ENCODE measurements at regions not wholly inside any gene's neighbourhood (a gene's known extent, or its start where the extent isn't known, plus 50 kb on each side); places are given as distances from the start of the nearest gene placed in this dataset.
A peak's percentile ranks its signal among the peaks of the same experiment; 100 is the strongest.
"Not testable (repeated sequence)": the region's sequence is repeated elsewhere in the genome, so short reads cannot be mapped to it uniquely, and the experiment has no call there.

DNA sequence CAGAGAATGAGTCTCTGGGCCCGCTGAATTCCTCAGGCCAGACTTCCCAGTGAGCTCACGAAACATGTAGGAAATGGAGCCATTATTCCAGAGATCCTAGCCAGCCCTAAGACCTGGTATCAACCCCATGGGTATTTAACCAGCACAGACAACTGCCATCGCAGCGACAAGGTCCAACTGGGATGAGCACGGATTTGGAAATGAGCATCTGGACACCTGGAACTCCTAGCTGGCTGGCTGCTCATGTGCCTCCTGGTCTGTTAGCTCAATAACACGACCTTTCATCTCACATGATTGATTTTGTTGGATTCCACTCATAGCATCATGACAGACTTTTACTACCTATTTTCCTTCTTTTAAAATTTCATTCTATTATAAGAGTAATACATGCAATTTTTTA lies 51.0 kb downstream of the POU3F3 start:
- DNase-seq (ENCODE audit: low read depth in 2 of 3, low spot score in 2 of 3): no peak

DNA sequence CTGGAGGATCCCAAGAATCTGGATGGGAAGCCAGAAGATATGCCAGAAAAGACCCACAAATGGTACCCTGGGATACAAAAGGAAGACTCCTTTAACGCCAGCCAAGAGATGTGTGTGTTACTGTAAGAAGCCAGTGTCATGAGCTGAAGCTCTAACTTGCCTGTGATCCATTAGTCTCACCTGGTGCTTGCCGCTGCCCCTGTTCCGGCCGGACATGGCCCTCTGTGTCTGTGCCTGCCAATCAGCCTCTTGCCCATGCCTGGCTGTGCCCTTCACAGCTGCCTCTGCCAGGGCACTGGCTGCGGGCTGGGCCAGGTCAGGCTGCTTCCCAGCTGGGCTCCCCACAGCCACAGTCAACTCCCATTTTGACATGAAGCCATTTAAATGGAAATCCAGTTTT lies 55.4 kb downstream of the POU3F3 start:
- no peak for DNase-seq (ENCODE audit: low read depth in 2 of 3, low spot score in 2 of 3)

GRCh38 chr2:104914509-104914908 lies 60.6 kb downstream of the POU3F3 start:
- DNase-seq (ENCODE audit: low read depth in 2 of 3, low spot score in 2 of 3): no peak

DNA sequence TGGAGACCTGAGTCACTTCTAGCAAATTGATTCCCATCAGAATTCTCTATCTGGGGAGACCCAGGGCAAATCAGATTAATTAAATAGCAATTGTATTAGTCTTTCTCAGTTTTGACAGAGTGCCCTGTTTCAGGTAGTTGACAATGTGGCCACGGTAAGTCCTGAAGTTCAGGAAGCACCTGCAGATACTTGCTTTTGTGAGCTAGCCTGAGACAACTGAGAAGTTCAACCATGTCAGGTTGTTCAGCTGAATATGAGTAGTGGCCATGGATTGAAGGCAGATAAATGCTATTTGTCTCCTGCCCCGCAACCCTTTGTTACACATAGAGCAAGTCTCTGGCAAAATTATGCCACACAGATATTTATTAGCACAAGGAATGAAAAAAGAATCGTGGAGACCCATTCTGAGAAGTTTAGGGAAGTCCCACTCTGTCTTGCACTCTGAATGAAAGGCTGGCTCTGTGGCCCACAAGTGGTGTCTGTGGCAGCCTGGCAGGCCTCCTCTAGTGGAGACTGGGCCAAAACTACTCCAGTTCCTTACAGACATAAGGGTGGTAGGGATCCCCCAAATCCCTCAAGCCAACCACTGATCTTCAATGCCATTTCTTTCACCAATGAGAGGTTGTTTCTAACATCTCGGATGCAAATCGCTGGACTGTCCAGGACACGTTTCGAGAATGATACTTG lies 61.3 kb downstream of the POU3F3 start:
- no peak for DNase-seq (ENCODE audit: low read depth in 2 of 3, low spot score in 2 of 3)

DNA sequence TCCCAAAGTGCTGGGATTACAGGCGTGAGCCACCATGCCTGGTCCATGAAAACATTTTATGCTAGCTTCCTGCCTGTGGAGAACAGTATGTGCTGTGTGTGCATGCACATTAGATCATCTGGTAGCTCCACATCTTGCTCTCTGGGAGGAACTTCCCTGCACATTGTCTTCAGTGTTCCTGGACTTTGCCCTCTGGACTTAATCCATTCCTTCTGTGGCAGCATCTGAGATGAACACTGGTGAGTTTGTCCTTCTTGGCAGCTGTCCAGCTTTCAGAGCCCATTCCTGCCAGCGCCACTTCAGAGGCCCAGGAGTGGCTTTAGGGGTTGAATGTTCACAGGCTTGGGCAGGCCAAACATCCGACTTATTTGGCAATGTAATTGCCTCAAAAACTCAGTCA lies 65.2 kb downstream of the POU3F3 start:
- DNase-seq (ENCODE audit: low read depth in 2 of 3, low spot score in 2 of 3): no peak

- peak in 1 of 3 donors; percentile 5 for DNase-seq (ENCODE audit: low read depth in 2 of 3, low spot score in 2 of 3)
Observed at GRCh38 chr2:104923665-104924064, 69.8 kb downstream of the POU3F3 start.

DNA sequence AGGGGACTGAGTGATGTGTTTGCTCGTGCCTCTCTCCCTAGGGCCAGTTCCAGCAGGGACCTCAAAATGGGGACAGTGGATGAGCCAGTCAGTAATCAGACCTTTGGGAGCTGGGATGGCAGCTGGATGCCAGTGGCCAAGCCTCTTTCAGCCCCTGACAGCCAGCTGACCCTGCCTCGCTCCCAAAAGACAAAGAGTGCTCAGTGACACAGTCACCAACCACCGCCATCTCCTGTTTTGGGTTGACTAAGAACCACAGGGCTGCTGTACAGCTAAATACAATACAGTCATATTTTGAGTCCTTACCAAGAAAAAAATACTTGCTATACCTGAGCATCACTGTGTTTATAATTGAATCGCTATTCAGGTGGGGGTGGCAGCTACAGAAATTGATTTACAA lies 75.7 kb downstream of the POU3F3 start:
- DNase-seq (ENCODE audit: low read depth in 2 of 3, low spot score in 2 of 3): no peak

DNA sequence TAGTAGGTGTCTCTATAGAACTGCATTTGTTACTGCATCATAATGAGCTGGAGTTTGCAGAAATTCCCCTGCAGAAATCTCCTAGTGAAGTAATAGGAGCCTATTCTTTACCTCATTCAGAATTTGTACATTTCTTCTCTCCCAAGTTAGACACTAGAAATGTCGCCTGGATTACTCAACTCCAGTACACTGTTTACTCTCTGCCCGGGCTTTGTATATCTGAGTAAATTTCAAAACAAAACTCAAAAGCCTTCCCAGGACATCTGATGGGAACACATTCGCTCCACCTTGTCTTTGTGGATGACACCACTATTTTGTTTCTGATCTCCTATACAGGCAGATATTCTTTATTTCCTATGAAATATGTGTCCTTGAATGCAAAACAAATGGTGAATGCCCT lies 76.8 kb downstream of the POU3F3 start:
- no peak for DNase-seq (ENCODE audit: low read depth in 2 of 3, low spot score in 2 of 3)

GRCh38 chr2:104932243-104932642 lies 78.3 kb downstream of the POU3F3 start:
- DNase-seq (ENCODE audit: low read depth in 2 of 3, low spot score in 2 of 3): no peak

DNA sequence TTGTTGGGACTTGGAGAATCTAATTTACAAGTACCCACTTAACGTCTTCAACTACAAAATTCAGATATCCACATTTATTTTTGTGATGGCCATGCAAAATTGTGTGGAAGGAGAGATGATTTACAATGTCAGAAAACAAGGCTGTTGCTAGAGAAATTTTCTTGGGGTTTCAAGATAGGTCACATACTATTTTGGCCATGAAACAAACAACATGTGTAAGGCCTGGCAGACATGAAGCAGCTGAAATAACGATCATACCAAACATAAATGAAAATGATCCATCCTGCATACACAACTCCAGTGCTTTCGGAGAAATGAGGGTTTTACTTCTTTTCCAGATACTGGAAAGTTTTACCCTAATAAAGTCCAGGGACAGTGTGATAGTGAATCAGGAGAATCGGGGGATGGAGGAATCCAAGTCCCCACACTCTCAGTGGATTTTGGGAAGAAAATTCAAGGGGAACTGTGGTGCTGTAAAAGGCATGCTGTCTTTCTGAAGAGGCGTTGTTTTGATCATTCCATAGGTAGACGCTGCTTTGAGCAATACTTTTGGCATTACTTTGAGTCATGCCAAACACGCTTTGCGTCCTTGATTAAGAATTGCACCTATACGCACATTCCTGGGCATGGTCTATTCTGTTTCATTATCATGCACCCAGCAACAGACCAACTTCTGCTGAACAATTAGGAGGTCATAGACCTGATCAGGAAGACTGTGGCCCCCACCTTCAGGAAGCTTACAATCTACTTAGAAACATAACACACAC lies 79.4 kb downstream of the POU3F3 start:
- no peak for DNase-seq (ENCODE audit: low read depth in 2 of 3, low spot score in 2 of 3)

DNA sequence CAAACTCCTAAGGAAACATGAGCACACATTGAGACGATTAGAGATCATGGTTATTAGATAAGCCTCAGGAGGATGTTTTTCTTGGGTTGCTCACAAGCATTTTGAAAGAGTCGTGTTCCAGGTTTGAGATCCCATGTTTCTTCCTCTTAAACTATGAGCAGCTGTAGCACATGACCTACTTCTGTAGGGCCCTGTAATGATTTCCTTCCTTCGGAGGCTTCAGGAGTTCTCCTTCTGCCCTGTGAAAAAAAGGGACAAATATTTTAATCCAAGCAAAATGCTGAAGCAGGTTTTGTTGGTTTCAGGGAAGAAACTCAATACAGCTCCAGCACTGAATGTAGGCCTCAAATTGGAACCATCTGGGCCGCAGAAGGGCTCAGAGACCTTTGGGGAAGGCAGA lies 82.6 kb downstream of the POU3F3 start:
- DNase-seq (ENCODE audit: low read depth in 2 of 3, low spot score in 2 of 3): no peak

- no peak for DNase-seq (ENCODE audit: low read depth in 2 of 3, low spot score in 2 of 3)
Observed at GRCh38 chr2:104938231-104938941, 84.5 kb downstream of the POU3F3 start.

- DNase-seq (ENCODE audit: low read depth in 2 of 3, low spot score in 2 of 3): no peak
Observed at GRCh38 chr2:104939570-104940217, 85.8 kb downstream of the POU3F3 start.

GRCh38 chr2:104944495-104944894 lies 90.6 kb downstream of the POU3F3 start:
- DNase-seq (ENCODE audit: low read depth in 2 of 3, low spot score in 2 of 3): peak in 2 of 3 donors; percentile 7 to 40

GRCh38 chr2:104945121-104945520 lies 91.2 kb downstream of the POU3F3 start:
- DNase-seq (ENCODE audit: low read depth in 2 of 3, low spot score in 2 of 3): no peak

GRCh38 chr2:104945866-104946265 lies 92.0 kb downstream of the POU3F3 start:
- DNase-seq (ENCODE audit: low read depth in 2 of 3, low spot score in 2 of 3): no peak

- not testable (repeated sequence) for DNase-seq (ENCODE audit: low read depth in 2 of 3, low spot score in 2 of 3)
Observed at GRCh38 chr2:104947456-104947855, 90.4 kb upstream of the MRPS9 start.

DNA sequence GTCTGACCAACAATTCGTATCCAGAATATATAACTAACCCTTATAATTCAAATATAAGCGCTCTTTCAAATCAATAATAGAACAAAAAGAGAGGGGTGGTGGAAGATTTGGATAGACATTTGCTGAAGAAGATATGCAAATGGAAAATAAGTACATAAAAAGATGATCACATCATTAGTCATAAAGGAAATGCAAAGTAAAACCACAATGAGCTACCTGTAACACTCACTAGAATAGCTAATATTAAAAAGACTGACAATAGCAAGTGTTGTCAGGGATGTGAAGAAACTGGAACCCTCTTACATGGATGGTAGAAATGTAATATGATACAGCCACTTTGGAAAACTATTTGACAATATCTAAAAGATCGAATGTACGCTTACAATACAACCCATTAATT lies 84.9 kb upstream of the MRPS9 start:
- DNase-seq (ENCODE audit: low read depth in 2 of 3, low spot score in 2 of 3): no peak

- DNase-seq (ENCODE audit: low read depth in 2 of 3, low spot score in 2 of 3): no peak
Observed at GRCh38 chr2:104965900-104966299, 72.0 kb upstream of the MRPS9 start.

DNA sequence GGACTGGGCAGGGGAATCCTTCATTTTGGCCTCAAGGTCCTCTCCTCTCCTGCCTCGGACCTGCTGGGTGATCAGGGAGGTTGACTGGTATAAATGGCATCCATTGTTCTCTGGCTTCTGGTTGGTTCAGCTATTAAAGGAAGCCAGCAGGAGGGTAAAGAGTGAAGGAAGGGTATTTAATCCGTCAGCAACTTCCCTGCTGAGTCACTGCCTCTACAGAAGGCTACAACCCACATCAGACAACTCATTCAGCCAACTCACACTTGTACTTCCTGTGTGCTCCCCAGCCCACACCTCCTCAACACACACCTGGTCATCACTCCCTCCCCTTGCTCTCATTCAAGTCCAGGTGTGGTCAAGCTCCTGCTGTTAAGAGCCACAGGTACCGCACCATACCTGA lies 68.3 kb upstream of the MRPS9 start:
- DNase-seq (ENCODE audit: low read depth in 2 of 3, low spot score in 2 of 3): peak in 2 of 3 donors; percentile 43 to 70

GRCh38 chr2:104975371-104975770 lies 62.5 kb upstream of the MRPS9 start:
- peak in 1 of 3 donors; percentile 38 for DNase-seq (ENCODE audit: low read depth in 2 of 3, low spot score in 2 of 3)
